IMR-90 (cell line): ENCODE measurements at regions not wholly inside any gene's neighbourhood (a gene's known extent, or its start where the extent isn't known, plus 50 kb on each side); places are given as distances from the start of the nearest gene placed in this dataset.

Experiments used
- FOS ChIP-seq: fragments of 150-350 bp; IDR thresholded peaks from 2 replicates; pipeline ENCODE4 v1.6.1; 2016; ENCODE audit warnings: low read depth, low read length
- RCOR1 ChIP-seq: IDR thresholded peaks from 2 replicates; pipeline ENCODE4 v1.6.1; 2012; ENCODE audit warnings: mild to moderate bottlenecking, low read length, improper control_type of control experiment; ENCODE audit not compliant: insufficient replicate concordance
- TF ChIP-seq, protein P1 (sequence below): fragments of 150-350 bp; IDR thresholded peaks from 2 replicates; pipeline ENCODE4 v1.6.1; 2016; ENCODE audit warnings: low read depth, mild to moderate bottlenecking, low read length, moderate library complexity, borderline replicate concordance

DNA sequence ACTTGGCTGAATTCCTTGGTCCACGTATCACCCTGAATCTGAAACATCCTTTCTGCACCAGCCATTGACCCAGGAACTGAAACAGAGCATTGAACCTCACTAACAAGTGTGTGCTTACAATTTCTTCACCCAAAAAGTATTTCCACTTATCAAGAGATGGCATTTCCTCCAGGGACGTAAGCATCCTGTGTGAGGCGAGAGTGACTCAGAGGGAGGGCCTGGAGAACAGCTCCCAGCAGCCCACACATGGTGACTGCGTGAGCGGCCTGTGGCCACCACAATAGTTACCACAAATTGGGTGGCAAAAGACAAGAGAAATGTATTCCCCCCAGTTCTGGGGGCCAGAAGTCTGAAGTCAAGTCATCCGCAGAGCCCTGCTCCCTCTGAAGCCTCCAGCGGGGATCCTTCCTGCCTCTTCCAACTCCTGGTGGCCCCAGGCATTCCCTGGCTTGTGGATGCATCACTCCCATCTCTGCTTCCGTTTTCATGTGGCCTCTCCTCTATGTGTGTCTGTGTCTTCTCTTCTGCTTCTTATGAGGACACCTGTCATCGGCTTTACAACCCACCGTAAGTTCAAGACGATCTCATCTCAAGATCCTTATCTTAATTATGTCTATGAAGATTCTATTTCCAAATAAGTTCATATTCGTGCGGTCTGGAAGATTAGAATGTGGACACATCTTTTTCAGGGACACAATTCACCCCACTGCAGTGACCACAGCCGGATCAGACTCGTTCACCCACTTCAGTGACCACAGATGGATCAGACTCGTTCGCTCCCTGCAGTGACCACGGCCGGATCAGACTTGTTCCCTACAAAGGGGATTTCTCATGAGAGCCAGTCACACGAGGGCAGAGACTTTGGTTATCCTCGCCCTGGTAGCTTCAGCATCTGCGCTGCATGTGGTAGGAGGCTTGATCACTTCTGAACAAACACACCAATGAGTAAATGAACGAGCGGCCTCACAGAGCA is 122.6 kb upstream of the FOXF1 start (continued):
- TF ChIP-seq, protein P1, sequence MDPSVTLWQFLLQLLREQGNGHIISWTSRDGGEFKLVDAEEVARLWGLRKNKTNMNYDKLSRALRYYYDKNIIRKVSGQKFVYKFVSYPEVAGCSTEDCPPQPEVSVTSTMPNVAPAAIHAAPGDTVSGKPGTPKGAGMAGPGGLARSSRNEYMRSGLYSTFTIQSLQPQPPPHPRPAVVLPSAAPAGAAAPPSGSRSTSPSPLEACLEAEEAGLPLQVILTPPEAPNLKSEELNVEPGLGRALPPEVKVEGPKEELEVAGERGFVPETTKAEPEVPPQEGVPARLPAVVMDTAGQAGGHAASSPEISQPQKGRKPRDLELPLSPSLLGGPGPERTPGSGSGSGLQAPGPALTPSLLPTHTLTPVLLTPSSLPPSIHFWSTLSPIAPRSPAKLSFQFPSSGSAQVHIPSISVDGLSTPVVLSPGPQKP = no peak
- TF ChIP-seq RCOR1 (peak; percentile 63), FOS (peak; percentile 95)
